Astrocyte (in vitro differentiated cells and primary cell): ENCODE measurements at regions not wholly inside any gene's neighbourhood (a gene's known extent, or its start where the extent isn't known, plus 50 kb on each side); places are given as distances from the start of the nearest gene placed in this dataset.

Experiments used
- EZH2 ChIP-seq: IDR thresholded peaks from 2 replicates; pipeline ENCODE4 v1.6.1; 2012; ENCODE audit warnings: mild to moderate bottlenecking, low read length, inconsistent platforms; ENCODE audit not compliant: insufficient read depth
- TF ChIP-seq, protein P1 (sequence below): IDR thresholded peaks from 2 replicates; pipeline ENCODE4 v1.5.1; 2011; ENCODE audit warnings: low read depth, mild to moderate bottlenecking, inconsistent platforms, low read length, moderate library complexity; ENCODE audit not compliant: insufficient read depth

DNA sequence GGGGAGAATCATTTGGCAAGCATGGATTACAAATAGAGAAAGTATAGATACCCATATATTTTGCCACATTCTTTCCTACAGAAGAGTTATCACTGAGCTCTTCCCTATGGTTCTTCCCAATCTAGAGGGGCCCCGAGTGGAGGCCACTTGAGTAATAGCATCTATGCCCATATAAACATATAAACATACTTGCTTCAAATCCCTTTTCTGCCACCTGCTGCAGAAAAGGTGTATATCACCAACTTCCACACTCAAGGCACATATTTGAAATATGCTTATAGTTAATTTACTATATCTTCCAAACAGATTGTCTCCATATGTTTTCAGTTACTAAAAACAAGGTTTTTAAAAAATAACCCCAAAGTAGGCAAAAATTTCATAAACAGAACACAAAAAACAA is 642.8 kb upstream of the DIPK2B start:
- TF ChIP-seq, protein P1, sequence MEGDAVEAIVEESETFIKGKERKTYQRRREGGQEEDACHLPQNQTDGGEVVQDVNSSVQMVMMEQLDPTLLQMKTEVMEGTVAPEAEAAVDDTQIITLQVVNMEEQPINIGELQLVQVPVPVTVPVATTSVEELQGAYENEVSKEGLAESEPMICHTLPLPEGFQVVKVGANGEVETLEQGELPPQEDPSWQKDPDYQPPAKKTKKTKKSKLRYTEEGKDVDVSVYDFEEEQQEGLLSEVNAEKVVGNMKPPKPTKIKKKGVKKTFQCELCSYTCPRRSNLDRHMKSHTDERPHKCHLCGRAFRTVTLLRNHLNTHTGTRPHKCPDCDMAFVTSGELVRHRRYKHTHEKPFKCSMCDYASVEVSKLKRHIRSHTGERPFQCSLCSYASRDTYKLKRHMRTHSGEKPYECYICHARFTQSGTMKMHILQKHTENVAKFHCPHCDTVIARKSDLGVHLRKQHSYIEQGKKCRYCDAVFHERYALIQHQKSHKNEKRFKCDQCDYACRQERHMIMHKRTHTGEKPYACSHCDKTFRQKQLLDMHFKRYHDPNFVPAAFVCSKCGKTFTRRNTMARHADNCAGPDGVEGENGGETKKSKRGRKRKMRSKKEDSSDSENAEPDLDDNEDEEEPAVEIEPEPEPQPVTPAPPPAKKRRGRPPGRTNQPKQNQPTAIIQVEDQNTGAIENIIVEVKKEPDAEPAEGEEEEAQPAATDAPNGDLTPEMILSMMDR: no peak
- TF ChIP-seq EZH2: no peak
